OCI-LY3 (cell line): ENCODE measurements at regions not wholly inside any gene's neighbourhood (a gene's known extent, or its start where the extent isn't known, plus 50 kb on each side); places are given as distances from the start of the nearest gene placed in this dataset.

Source experiments
- CTCF ChIP-seq: fragments of 200-600, 300-600 bp; sonication (generic); IDR thresholded peaks from 2 replicates; pipeline ENCODE4 v1.5.1; 2014; ENCODE audit warnings: antibody characterized with exemption, low read length, low read depth
- EZH2phosphoT487 ChIP-seq: fragments of 200-600 bp; shearing (Covaris generic); IDR thresholded peaks from 2 replicates; pipeline ENCODE4 v1.6.1; 2018; ENCODE audit warnings: antibody characterized with exemption, mixed run types, low read depth

GRCh38 chr4:73676136-73676535 is 55.9 kb upstream of the RASSF6 start:
- no peak for TF ChIP-seq CTCF
- TF ChIP-seq EZH2phosphoT487 = no peak
